Mesendoderm (in vitro differentiated cells): ENCODE measurements at regions not wholly inside any gene's neighbourhood (a gene's known extent, or its start where the extent isn't known, plus 50 kb on each side); places are given as distances from the start of the nearest gene placed in this dataset.

Source experiments
- DNase-seq: peaks from one replicate; pipeline ENCODE4 v3.0.0; 2013
- H2AK5ac ChIP-seq: 2 replicates; pipeline ENCODE4 v1.6.1; 2013; ENCODE audit warnings: low read length, inconsistent platforms
- H2BK120ac ChIP-seq: 2 replicates; pipeline ENCODE4 v1.6.1; 2013; ENCODE audit warnings: low read depth, mild to moderate bottlenecking, low read length, moderate library complexity, mixed read lengths
- H2BK15ac ChIP-seq: replicated peaks from 2 replicates; pipeline ENCODE4 v1.6.1; 2013; ENCODE audit warnings: low read depth, mild to moderate bottlenecking, moderate library complexity
- H2BK5ac ChIP-seq: 2 replicates; pipeline ENCODE4 v1.6.1; 2013; ENCODE audit warnings: low read length, inconsistent platforms
- H3K18ac ChIP-seq: 2 replicates; pipeline ENCODE4 v1.6.1; 2013; ENCODE audit warnings: mild to moderate bottlenecking, low read length, mixed read lengths
- H3K23ac ChIP-seq: one replicate; pipeline ENCODE4 v1.6.1; 2013; ENCODE audit warnings: low read length
- H3K27ac ChIP-seq: 2 replicates; pipeline ENCODE4 v1.5.1; 2013; ENCODE audit warnings: low read depth, mild to moderate bottlenecking, inconsistent platforms, low read length, moderate library complexity
- H3K27me3 ChIP-seq: 2 replicates; pipeline ENCODE4 v1.6.1; 2013; ENCODE audit warnings: low read length, control low read depth, mild to moderate bottlenecking, inconsistent platforms; ENCODE audit not compliant: insufficient read depth, poor library complexity
- H3K36me3 ChIP-seq: 2 replicates; pipeline ENCODE4 v1.6.1; 2013; ENCODE audit warnings: low read length, inconsistent platforms; ENCODE audit not compliant: control insufficient read depth, insufficient read depth
- H3K4ac ChIP-seq: one replicate; pipeline ENCODE4 v1.6.1; 2013; ENCODE audit warnings: low read depth, mild to moderate bottlenecking, low read length, moderate library complexity
- H3K4me1 ChIP-seq: 2 replicates; pipeline ENCODE4 v1.6.1; 2013; ENCODE audit warnings: low read depth, low read length, inconsistent platforms; ENCODE audit not compliant: control insufficient read depth
- H3K4me2 ChIP-seq: 2 replicates; pipeline ENCODE4 v1.6.1; 2013; ENCODE audit warnings: low read length
- H3K4me3 ChIP-seq: 2 replicates; pipeline ENCODE4 v1.5.1; 2013; ENCODE audit warnings: mild to moderate bottlenecking, low read length
- H3K56ac ChIP-seq: one replicate; pipeline ENCODE4 v1.6.1; 2013; ENCODE audit warnings: low read length
- H3K79me1 ChIP-seq: 2 replicates; pipeline ENCODE4 v1.6.1; 2013; ENCODE audit warnings: low read length, inconsistent platforms
- H3K79me2 ChIP-seq: 2 replicates; pipeline ENCODE4 v1.6.1; 2013; ENCODE audit warnings: mild to moderate bottlenecking, low read length; ENCODE audit not compliant: control insufficient read depth, insufficient read depth
- H3K9ac ChIP-seq: 2 replicates; pipeline ENCODE4 v1.6.1; 2013; ENCODE audit warnings: low read length, inconsistent platforms
- H4K5ac ChIP-seq: one replicate; pipeline ENCODE4 v1.6.1; 2013; ENCODE audit warnings: low read length
- H4K8ac ChIP-seq: one replicate; pipeline ENCODE4 v1.6.1; 2013; ENCODE audit warnings: low read depth, mild to moderate bottlenecking, control low read depth, low read length, moderate library complexity
- WGBS: extraction: QIAGEN DNeasy Blood & Tissue Kit; methylation state at CpG from one replicate; pipeline ENCODE4 v1.1.7; 2013; ENCODE audit warnings: low lambda C conversion rate, missing lambda C conversion rate; ENCODE audit not compliant: insufficient coverage; ENCODE audit errors: extremely low coverage; 5-methylcytosine and 5-hydroxymethylcytosine counted together

DNA sequence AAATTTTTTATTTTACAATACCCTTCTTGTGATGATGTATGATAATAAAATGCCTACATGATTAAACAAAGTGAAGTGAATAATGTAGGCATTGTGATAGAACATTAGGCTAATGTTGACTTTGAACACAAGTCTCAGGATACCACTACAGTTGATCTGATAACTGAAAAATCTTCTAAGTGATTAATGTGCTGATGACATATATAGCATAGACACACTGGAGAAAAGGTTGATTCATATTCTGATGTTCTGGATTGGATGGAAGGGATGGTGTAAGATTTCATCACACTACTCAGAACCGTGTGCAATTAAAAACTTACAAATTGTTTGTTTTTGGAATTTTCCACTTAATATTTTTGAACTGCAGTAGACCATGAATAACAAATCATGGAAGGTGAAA is 738.5 kb downstream of the TECRL start:
- Histone ChIP-seq H3K79me2 (no peaks in the 10 kb centered on the region), H3K56ac (no peak overlapping the region), H4K8ac (no peak overlapping the region), H2BK5ac (no peak overlapping the region), H4K5ac (no peak overlapping the region), H2AK5ac (no peak overlapping the region), H3K23ac (no peak overlapping the region), H3K4ac (no peak overlapping the region), H3K18ac (no peak overlapping the region), H3K9ac (no peak overlapping the region), H3K79me1 (no peaks in the 10 kb centered on the region), H3K4me1 (no peaks in the 10 kb centered on the region), H3K27me3 (no peaks in the 10 kb centered on the region), H3K27ac (no peak overlapping the region), H3K4me3 (no peak overlapping the region), H3K4me2 (no peak overlapping the region), H3K36me3 (no peaks in the 10 kb centered on the region), H2BK15ac (no peak overlapping the region), H2BK120ac (no peak overlapping the region)
- DNase-seq = no peak
- WGBS = no CpG with 5 or more reads among the region's 1 CpG

DNA sequence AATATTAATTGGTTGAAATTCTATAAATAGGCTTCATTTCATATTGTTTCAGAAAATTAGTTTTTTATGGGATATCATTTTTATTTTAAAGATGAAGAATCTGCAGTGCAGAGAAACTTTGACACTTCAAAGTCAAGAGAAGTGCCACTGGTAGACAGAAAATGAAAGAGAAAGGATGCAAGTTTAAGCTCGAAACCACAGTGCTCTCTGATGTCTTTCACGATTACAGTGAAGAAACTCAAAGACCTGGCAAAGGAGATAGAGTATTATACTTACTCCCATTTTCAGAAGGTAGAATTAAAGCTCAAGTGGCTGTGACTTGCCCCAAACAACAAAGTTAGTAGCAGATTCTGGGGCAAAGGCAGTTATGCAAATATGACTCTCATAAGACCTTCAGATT is 745.4 kb downstream of the TECRL start:
- H3K9ac ChIP-seq = no peak overlapping the region
- no peak overlapping the region for H3K23ac ChIP-seq
- no peak overlapping the region for H3K4ac ChIP-seq
- no peaks in the 10 kb centered on the region for H3K79me2 ChIP-seq
- H2AK5ac ChIP-seq = no peak overlapping the region
- no peak overlapping the region for H2BK15ac ChIP-seq
- no CpG with 5 or more reads among the region's 2 CpGs for WGBS
- H3K27ac ChIP-seq = no peak overlapping the region
- H4K8ac ChIP-seq = no peak overlapping the region
- H3K36me3 ChIP-seq = no peaks in the 10 kb centered on the region
- H3K18ac ChIP-seq = no peak overlapping the region
- no peak overlapping the region for H4K5ac ChIP-seq
- H3K79me1 ChIP-seq = no peaks in the 10 kb centered on the region
- no peak overlapping the region for H2BK5ac ChIP-seq
- no peaks in the 10 kb centered on the region for H3K4me1 ChIP-seq
- H3K4me2 ChIP-seq = no peak overlapping the region
- H3K4me3 ChIP-seq = no peak overlapping the region
- no peak overlapping the region for H2BK120ac ChIP-seq
- no peak overlapping the region for H3K56ac ChIP-seq
- DNase-seq = no peak
- H3K27me3 ChIP-seq = no peaks in the 10 kb centered on the region

DNA sequence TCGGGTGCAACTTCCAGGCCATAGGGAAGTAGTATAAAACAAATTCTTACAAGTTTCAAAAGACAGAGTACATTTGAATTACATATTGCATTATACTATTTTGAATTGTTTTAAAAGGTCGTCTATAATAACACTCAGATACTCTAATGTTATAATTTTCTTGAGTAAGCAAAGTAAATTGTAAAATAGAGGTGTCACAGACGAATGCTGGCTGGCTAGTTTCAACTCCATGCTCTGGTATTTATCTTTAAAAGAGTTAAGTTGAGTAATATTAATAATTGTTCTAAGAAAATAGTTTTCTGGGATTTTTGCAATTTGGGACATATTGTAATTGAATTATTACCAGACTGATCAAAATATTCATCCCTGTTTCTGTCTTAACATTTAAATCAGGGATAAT is 764.9 kb downstream of the TECRL start:
- Histone ChIP-seq H3K79me1 (no peaks in the 10 kb centered on the region), H4K8ac (no peak overlapping the region), H3K23ac (no peak overlapping the region), H3K4me1 (no peaks in the 10 kb centered on the region), H3K36me3 (no peaks in the 10 kb centered on the region), H3K18ac (no peak overlapping the region), H3K79me2 (no peaks in the 10 kb centered on the region), H3K4me3 (no peak overlapping the region), H3K9ac (no peak overlapping the region), H3K27me3 (no peaks in the 10 kb centered on the region), H2BK120ac (no peak overlapping the region), H3K56ac (no peak overlapping the region), H2BK5ac (no peak overlapping the region), H3K4ac (no peak overlapping the region), H3K27ac (no peak overlapping the region), H2AK5ac (no peak overlapping the region), H3K4me2 (no peak overlapping the region), H2BK15ac (no peak overlapping the region), H4K5ac (no peak overlapping the region)
- DNase-seq = no peak
- WGBS = no CpG with 5 or more reads among the region's 3 CpGs

DNA sequence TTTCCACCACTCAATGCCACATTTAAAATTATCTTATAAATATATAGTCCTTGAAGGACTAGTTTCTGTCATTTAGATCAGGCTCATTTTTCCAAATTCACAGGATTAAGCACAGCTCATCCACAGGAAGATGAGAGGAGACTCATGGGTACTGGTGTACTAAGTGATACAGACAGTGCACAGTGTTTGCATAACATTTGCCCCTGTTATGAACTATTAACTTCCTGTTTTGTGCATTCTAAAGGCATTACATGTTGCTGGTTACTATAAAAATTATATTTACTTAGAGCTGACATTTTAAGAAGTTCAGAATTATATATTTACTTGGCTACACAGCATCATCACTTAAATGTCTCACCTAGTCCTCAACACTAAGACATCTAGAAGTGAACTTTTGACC is 772.0 kb downstream of the TECRL start:
- Histone ChIP-seq H3K4me1 (no peaks in the 10 kb centered on the region), H3K23ac (no peak overlapping the region), H3K4me2 (no peak overlapping the region), H3K4me3 (no peak overlapping the region), H4K5ac (no peak overlapping the region), H3K56ac (no peak overlapping the region), H3K27me3 (no peaks in the 10 kb centered on the region), H3K79me2 (no peaks in the 10 kb centered on the region), H2BK5ac (no peak overlapping the region), H3K27ac (no peak overlapping the region), H2BK120ac (no peak overlapping the region), H3K4ac (no peak overlapping the region), H2AK5ac (no peak overlapping the region), H3K9ac (no peak overlapping the region), H3K79me1 (no peaks in the 10 kb centered on the region), H2BK15ac (no peak overlapping the region), H3K18ac (no peak overlapping the region), H4K8ac (no peak overlapping the region), H3K36me3 (no peaks in the 10 kb centered on the region)
- no peak for DNase-seq

GRCh38 chr4:63632858-63633257 is 776.4 kb downstream of the TECRL start:
- Histone ChIP-seq H3K4me1 (no peaks in the 10 kb centered on the region), H3K18ac (no peak overlapping the region), H2AK5ac (no peak overlapping the region), H3K36me3 (no peaks in the 10 kb centered on the region), H3K4me3 (no peak overlapping the region), H4K8ac (no peak overlapping the region), H3K79me1 (no peaks in the 10 kb centered on the region), H3K27me3 (no peaks in the 10 kb centered on the region), H2BK15ac (no peak overlapping the region), H3K9ac (no peak overlapping the region), H3K27ac (no peak overlapping the region), H2BK5ac (no peak overlapping the region), H3K4me2 (no peak overlapping the region), H2BK120ac (no peak overlapping the region), H3K79me2 (no peaks in the 10 kb centered on the region), H3K4ac (no peak overlapping the region), H3K56ac (no peak overlapping the region), H4K5ac (no peak overlapping the region), H3K23ac (no peak overlapping the region)
- DNase-seq = no peak
- no CpG with 5 or more reads among the region's 2 CpGs for WGBS

GRCh38 chr4:63620271-63620670 is 789.0 kb downstream of the TECRL start:
- Histone ChIP-seq H3K18ac (no peak overlapping the region), H3K79me2 (no peaks in the 10 kb centered on the region), H3K4me1 (no peaks in the 10 kb centered on the region), H2BK120ac (no peak overlapping the region), H2BK15ac (no peak overlapping the region), H3K23ac (no peak overlapping the region), H2BK5ac (no peak overlapping the region), H3K27ac (no peak overlapping the region), H3K4ac (no peak overlapping the region), H3K4me2 (no peak overlapping the region), H3K56ac (no peak overlapping the region), H3K27me3 (no peaks in the 10 kb centered on the region), H4K8ac (no peak overlapping the region), H3K36me3 (no peaks in the 10 kb centered on the region), H4K5ac (no peak overlapping the region), H3K4me3 (no peak overlapping the region), H3K79me1 (no peaks in the 10 kb centered on the region), H2AK5ac (no peak overlapping the region), H3K9ac (no peak overlapping the region)
- DNase-seq = peak; percentile 1
- no CpG with 5 or more reads among the region's 2 CpGs for WGBS
